GM21447 (cell line): ENCODE measurements at regions not wholly inside any gene's neighbourhood (a gene's known extent, or its start where the extent isn't known, plus 50 kb on each side); places are given as distances from the start of the nearest gene placed in this dataset.
A peak's percentile ranks its signal among the peaks of the same experiment; 100 is the strongest.
"Not testable (repeated sequence)": the region's sequence is repeated elsewhere in the genome, so short reads cannot be mapped to it uniquely, and the experiment has no call there.

Experiments used
- ATAC-seq: cut with Tn5 transposase; IDR thresholded peaks from one replicate; pipeline ENCODE4 v1.9.1; 2021; ENCODE audit not compliant: unreplicated experiment

DNA sequence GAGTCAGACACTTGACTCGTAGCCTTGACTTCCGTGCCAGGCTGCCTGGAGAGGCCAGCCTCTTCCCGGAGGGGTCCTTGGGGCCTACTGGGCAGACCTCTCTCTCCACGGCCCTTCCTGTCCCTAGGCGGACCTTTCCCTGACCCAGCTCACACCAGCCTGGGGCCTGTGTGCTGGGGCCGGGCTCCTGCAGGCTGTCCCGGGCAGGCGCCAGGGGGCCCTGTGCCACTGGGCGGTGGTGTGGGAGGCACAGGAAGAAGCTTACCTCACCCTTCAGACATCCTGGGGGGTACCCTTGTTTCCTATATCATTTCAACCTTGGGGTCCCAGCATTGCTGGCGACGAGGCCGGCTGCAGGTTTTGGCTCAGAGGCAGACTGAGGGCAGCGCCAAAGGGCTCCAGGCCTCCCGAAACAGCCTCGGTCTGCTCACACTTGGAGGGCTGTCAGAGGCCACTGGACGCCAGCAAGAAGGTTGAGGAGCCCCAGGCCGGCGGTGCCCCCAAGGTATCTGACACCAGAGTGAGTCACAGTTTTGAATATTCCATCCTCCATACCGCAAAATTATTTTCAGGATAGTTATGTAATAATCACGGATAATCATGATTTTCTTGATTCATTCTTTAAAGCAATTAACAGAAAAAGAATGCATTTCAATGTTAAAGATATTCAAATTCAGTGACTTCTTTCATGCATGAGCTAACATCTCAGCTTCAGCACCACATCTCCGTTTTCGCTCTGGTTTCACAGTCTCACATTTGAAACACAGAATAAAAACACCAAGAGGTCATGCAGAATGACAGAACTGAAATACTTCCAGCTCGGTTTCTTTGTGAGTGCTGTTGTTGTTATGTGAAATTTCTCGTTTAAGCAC lies 3967.6 kb upstream of the TPTE start:
- peak; percentile 45 for ATAC-seq

DNA sequence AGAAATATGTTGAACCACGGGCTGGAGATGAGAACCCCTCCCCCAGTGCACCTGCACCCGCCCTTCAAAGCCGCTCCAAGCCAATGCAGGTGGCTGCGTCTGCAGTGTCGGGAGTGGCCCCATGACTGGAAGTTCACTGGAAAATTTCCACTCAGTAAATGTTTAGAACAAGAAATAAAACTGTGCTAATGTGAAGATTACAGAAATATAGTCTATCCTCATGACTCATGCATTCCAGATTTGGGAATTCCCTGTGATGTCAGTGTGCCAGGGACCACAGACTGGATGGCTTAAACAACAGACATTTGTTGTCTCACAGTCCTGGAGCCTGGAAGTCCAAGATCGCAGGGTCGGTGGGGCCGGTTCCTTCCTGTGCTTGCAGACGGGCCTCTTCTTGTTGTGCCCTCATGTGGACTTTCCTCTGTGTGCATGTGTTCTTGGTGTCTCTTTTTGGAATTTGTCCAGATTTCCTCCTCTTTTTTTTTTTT lies 3967.0 kb upstream of the TPTE start:
- peak; percentile 44 for ATAC-seq

DNA sequence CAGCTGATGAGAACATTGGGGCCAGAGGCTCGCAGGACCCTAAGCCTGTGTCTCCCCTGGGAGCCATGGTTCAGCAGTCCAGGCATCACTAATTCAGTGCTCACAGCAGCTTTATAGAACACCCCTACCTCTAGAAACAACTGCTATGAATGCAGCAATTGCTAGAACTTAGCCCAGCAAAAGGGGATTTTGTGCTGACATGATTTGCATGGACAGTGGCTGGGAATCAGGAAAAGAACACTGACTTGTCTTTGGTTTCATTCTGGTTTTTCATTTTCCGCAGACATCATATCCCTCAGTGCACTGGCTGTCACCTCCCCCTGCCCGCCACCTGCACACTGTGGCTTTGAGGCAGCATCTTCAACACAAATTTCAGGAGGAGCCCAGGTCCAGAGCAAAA lies 3964.9 kb upstream of the TPTE start:
- not testable (repeated sequence) for ATAC-seq

DNA sequence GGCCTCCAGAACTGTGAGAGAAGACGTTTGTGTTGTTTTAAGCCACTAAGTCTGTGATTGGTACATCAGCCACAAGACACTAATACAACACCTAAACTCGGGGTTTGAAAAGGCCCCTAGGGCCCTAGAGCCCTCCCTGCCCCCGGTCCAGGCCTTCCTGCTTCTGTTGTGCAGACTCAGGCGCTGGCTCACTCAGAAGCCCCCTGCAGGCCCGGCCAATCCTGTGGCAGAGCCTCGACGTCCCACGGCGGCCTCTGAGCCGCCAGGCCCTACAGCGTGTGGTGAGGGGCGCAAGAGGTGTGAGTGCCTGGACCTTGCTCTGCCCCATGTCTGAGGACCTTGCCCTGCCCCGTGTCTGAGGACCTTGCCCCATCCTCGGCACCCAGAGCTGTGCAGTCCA lies 3964.0 kb upstream of the TPTE start:
- not testable (repeated sequence) for ATAC-seq

DNA sequence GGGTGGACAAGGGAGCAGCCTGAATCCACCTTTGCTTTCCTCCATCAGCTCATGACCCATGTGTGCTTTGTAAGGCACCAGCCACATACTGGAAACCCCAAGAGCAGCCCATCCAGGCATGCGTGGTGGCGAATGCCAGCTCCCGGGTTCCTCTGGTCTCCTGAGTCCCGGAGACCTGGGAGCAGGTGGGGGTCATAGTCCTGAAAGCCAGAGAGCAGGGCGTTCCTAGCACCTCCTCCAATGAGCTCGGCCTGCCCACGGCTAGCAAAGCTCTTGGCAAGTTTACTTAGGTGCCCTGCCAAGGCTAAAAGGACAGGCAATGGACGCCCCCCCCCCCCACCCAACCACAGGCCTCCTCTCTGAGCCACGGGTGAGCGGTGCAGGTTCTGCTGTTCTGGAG lies 3960.2 kb upstream of the TPTE start:
- not testable (repeated sequence) for ATAC-seq

DNA sequence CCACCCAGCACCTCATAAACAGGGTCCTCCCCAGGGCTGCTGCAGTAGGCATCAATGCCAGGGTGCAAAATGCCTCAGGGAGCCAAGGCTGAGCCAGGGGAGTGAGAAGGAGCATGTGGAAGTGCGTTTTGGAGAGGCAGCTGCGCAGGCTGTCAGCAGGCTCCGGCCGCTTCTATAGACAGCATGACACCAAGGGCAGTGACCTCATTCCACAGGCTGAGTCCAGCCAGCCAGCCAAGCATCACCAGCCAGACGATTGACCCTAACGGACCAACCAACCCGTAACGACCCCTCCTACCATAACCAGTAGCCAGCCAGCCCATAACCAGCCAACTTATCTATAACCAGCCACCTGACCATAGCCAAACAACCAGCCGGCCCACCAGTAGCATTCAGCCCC lies 3959.8 kb upstream of the TPTE start:
- not testable (repeated sequence) for ATAC-seq

DNA sequence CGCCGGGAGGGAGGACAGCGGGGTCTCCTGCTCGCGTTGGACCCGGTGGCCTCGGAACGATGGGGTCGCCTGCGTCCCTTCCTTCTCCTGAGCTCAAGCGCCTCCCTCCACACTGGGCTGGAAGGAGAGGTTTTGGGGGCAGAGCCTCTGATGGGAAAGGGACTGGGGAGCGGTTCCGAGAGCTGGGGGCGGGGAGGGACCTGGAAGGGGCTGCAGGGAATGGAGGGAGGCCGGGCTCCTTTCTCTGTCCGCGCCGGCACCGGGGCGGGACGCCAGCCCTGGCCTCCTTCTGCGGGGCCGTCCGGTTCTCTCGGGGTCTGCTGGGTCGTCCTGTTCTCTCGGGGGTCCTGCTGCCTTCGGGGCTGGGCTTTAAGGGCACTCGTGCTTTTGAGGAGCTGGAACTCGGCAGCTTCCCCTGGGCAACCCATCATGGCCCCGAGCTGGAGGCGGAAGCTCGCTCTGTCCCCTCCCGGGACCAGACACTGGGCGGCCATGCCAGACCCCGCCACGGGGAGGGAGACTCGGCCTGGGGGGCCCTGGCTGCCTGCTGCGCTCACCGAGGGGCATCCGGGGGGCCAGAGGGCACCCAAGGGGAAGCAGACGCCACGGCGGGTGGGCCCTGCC lies 3956.7 kb upstream of the TPTE start:
- ATAC-seq: not testable (repeated sequence)

DNA sequence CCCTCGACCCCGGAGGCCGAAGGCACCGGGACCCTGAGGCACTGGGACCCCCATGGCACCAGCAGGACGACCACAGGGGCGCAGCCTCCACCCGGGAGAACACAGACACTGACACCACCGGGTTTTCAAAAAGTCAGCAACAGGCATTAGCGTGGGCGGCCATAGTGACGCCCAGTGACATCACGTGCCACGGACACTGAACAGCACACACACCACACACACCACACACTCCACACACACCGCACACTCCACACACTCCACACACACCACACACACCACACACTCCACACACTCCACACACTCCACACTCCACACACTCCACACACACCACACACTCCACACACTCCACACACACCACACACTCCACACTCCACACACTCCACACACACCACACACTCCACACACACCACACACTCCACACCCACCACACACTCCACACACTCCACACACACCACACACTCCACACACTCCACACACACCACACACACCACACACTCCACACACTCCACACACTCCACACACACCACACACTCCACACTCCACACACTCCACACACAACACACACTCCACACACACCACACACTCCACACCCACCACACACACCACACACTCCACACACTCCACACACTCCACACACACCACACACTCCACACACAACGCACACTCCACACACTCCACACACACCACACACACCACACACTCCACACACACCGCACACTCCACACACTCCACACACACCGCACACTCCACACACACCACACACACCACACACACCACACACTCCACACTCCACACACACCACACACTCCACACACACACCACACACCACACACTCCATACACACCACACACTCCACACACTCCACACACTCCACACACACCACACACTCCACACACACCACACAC lies 3955.9 kb upstream of the TPTE start:
- ATAC-seq: not testable (repeated sequence)

DNA sequence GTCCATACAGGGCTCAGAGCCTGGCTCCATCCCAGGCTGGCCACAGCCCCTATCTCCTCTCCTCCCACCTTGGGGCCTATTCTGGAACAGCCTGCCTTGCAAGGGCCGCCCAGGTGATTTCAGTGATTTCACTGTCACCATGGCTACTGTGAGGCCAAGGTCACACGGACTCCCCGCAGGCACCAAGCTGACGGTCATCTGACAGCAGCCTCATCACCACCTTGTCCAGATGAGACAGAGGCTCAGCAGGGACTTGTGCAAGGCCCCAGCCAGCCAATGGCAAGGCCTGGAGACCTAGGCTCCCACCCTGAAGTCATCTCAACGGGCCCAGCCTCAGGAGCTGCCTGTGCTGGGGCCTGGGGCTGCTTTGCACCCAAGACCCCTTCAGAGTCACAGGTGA lies 3953.8 kb upstream of the TPTE start:
- not testable (repeated sequence) for ATAC-seq

DNA sequence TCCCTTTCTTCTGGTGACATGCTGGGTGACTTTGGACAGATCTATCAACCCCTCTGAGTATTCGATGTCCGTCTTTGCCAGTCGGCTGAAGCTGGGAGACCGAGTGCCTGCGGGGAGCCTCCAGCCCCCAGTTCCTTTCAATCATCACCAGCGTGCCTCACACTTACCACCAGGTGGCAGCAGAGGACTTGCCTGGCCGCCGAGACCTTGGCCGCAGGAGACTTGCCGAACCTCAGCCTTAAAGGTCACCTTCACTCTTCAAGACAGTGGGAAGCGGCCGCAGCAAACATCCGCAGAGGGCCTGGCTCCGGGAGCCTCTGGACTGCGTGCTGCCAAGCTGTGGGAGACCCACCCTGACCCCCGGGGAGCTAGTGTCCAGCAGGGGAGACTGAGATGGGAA lies 3952.2 kb upstream of the TPTE start:
- not testable (repeated sequence) for ATAC-seq

DNA sequence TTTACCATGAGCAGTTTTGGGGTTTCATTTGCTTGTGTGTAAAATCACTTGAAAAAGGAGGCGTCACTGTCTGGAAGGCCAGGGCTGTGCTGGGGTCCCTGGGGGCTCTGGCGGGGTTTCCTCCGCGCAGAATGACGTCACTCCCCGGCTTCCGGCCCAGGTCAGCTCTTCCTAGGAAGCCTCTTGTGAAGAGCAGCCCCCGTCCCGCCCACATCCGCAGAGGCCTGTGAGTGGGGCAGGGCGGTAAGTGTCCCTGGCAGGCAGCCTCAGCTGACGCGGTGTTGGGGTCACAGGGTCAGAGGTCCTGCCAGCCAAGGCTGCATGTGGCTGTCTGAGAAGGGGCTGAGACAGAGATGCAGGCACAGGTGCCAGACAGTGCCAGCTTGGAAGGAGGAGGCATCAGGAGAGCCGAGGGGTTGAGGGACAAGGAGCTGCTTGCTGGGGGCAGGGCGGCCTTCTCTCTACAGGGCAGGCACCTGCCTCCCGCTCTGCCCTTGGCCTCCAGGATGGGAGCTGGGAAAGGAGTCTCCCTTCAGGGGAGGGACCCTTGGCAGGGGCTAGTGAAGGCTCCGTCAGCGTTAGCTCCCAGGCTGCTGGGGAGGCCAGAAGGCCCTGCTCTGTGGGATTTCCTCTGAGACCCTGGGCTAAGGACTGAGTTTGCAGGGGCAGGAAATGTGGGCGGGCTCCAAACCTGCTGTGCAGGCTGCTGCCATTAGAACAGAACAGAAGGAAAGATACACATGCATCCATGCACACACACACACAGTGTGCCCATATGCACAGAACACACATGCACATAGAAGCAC lies 3951.6 kb upstream of the TPTE start:
- not testable (repeated sequence) for ATAC-seq

DNA sequence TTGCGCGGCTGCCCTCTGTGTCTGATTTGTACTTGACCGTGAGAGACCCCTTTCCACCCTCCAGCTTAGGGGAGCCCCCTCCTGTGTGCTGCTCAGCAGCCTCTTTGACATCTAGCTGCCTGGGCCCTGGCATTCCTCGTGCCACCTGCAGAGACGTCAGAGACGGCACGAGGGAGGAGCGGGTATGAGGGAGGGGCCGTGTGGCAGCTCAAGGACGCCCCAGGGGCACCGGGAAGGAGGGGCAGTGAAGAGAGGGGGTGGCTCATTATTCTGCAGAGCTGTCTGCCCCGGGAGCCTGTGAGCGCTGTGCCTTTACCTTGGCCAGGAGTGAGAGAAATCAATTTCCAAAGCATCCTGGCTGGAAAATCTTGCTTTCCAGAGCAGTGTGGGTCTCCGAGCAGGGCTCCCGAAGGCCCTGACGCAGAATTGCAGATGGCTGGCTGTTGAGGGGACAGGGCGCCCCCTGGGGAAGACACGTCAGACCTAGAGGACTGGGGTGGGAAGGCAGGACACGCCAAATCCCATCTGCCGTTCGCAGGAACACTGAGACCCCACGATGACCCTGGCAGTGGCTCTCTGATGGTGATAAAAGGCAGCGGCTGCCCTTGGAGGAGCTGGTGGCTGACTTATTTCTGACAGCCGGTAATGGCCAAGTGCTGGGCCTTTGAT lies 3950.5 kb upstream of the TPTE start:
- not testable (repeated sequence) for ATAC-seq

DNA sequence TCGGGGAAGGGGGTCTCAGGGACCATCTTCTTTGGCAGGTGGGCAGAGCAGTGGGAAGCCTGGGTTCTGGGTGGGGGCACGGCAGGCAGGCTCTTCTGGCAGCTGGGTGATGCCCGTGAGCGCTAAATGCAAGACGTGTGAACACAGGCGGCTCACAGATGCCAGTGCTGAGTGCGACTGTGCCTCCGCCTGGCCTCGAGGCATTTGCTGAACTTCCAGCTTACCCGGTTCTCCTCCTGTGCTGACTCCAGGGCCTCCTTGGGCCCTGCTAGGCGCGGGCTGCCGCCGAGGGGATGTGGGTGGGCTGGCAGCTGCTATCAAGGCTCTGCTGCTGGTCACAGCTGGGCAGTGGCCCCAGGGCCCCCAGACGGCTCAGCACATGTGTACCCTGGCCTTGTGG lies 3947.8 kb upstream of the TPTE start:
- ATAC-seq: not testable (repeated sequence)

DNA sequence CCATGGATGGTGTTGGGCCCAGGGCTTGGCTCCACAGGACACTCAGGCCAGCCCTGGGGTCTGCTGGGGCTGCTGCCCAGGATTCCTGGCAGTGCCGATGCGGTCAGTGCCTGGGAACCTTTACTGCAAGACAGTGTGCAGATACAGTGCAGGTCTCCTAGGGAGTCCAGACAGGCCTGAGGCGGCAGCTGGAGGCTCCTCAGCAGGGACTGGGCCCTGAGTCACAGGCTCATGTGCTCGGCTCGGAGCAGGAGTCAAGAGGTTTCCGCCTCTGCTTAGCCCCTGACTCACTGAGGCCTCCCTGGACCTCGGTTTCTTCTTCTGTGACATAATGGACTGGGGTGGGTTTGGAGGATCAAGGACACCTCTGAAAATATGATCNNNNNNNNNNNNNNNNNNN lies 3941.6 kb upstream of the TPTE start:
- ATAC-seq: not testable (repeated sequence)
